Neuronal stem cell (in vitro differentiated cells): ENCODE measurements at regions not wholly inside any gene's neighbourhood (a gene's known extent, or its start where the extent isn't known, plus 50 kb on each side); places are given as distances from the start of the nearest gene placed in this dataset.
"Not testable (repeated sequence)": the region's sequence is repeated elsewhere in the genome, so short reads cannot be mapped to it uniquely, and the experiment has no call there.

Experiments used
- DNase-seq: peaks from one replicate; pipeline ENCODE4 v3.0.0-alpha.2; 2013; ENCODE audit warnings: low spot score
- H2AFZ ChIP-seq: one replicate; pipeline ENCODE4 v1.6.1; 2013; ENCODE audit warnings: mild to moderate bottlenecking, low read length, inconsistent platforms
- H2AK5ac ChIP-seq: 2 replicates; pipeline ENCODE4 v1.6.1; 2013; ENCODE audit warnings: low read depth, mild to moderate bottlenecking, inconsistent platforms, low read length, moderate library complexity, mixed read lengths
- H2BK120ac ChIP-seq: 2 replicates; pipeline ENCODE4 v1.6.1; 2013; ENCODE audit warnings: low read depth, mild to moderate bottlenecking, inconsistent platforms, low read length, moderate library complexity, mixed read lengths
- H2BK12ac ChIP-seq: one replicate; pipeline ENCODE4 v1.6.1; 2013; ENCODE audit warnings: low read length, inconsistent platforms
- H2BK15ac ChIP-seq: 2 replicates; pipeline ENCODE4 v1.6.1; 2013; ENCODE audit warnings: mild to moderate bottlenecking, low read length, inconsistent platforms, mixed read lengths
- H2BK5ac ChIP-seq: one replicate; pipeline ENCODE4 v1.6.1; 2013; ENCODE audit warnings: inconsistent platforms, mild to moderate bottlenecking, low read length, moderate library complexity
- H3K14ac ChIP-seq: one replicate; pipeline ENCODE4 v1.6.1; 2013; ENCODE audit warnings: low read length, inconsistent platforms
- H3K18ac ChIP-seq: 2 replicates; pipeline ENCODE4 v1.6.1; 2013; ENCODE audit warnings: low read length, inconsistent platforms
- H3K23ac ChIP-seq: 2 replicates; pipeline ENCODE4 v1.6.1; 2013; ENCODE audit warnings: low read depth, mild to moderate bottlenecking, mixed read lengths, low read length, inconsistent platforms; ENCODE audit not compliant: poor library complexity
- H3K27ac ChIP-seq: replicated peaks from 3 replicates; pipeline ENCODE4 v1.5.1; 2013; ENCODE audit warnings: low read length, inconsistent platforms
- H3K27me3 ChIP-seq, 3 experiments: 2 replicates each; pipeline ENCODE4 v1.6.1; 2013; ENCODE audit warnings: low read length in 3 of 3, mild to moderate bottlenecking in 2 of 3, inconsistent platforms in 1 of 3, low read depth in 1 of 3, mixed read lengths in 1 of 3, moderate library complexity in 1 of 3; ENCODE audit not compliant: control insufficient read depth in 3 of 3, insufficient read depth in 3 of 3
- H3K36me3 ChIP-seq, 2 donors: replicated peaks in 1 of 2; 2 replicates each; pipeline ENCODE4 v1.6.1; 2013; ENCODE audit warnings: low read length in 2 of 2; ENCODE audit not compliant: control insufficient read depth in 2 of 2, insufficient read depth in 2 of 2
- H3K4ac ChIP-seq: 2 replicates; pipeline ENCODE4 v1.6.1; 2013; ENCODE audit warnings: inconsistent platforms, mild to moderate bottlenecking, low read length, moderate library complexity
- H3K4me1 ChIP-seq, 2 donors: 1 replicate in 1 of 2; 2 replicates in 1 of 2; pipeline ENCODE4 v1.6.1; 2013; ENCODE audit warnings: low read length in 2 of 2, low read depth in 1 of 2; ENCODE audit not compliant: control insufficient read depth in 2 of 2, insufficient read depth in 1 of 2
- H3K4me2 ChIP-seq: one replicate; pipeline ENCODE4 v1.6.1; 2013; ENCODE audit warnings: mild to moderate bottlenecking, low read length, inconsistent platforms; ENCODE audit not compliant: insufficient read depth, poor library complexity, severe bottlenecking
- H3K4me3 ChIP-seq, 2 donors: 2 replicates each; pipeline ENCODE4 v1.5.1; 2013; ENCODE audit warnings: low read length in 2 of 2, mild to moderate bottlenecking in 2 of 2, inconsistent platforms in 1 of 2, moderate library complexity in 1 of 2
- H3K79me1 ChIP-seq: one replicate; pipeline ENCODE4 v1.6.1; 2013; ENCODE audit warnings: low read depth, mild to moderate bottlenecking, inconsistent platforms, low read length, moderate library complexity
- H3K9ac ChIP-seq: one replicate; pipeline ENCODE4 v1.6.1; 2013; ENCODE audit warnings: mild to moderate bottlenecking, low read depth, low read length, inconsistent platforms; ENCODE audit not compliant: poor library complexity
- H3K9me3 ChIP-seq, 2 donors: replicated peaks in 1 of 2; 2 replicates each; pipeline versions ENCODE3 to v1.6.1; 2013; ENCODE audit warnings: low read length in 2 of 2, mild to moderate bottlenecking in 2 of 2, inconsistent platforms in 1 of 2, low read depth in 1 of 2, mixed read lengths in 1 of 2, moderate library complexity in 1 of 2; ENCODE audit not compliant: control insufficient read depth in 2 of 2, insufficient read depth in 1 of 2
- H4K8ac ChIP-seq: one replicate; pipeline ENCODE4 v1.6.1; 2013; ENCODE audit warnings: low read depth, mild to moderate bottlenecking, inconsistent platforms, low read length, moderate library complexity
- H4K91ac ChIP-seq: one replicate; pipeline ENCODE4 v1.6.1; 2013; ENCODE audit warnings: low read length, low read depth, mild to moderate bottlenecking, inconsistent platforms; ENCODE audit not compliant: poor library complexity
- WGBS, 2 donors: extraction: QIAGEN DNeasy Blood & Tissue Kit; methylation state at CpG; one replicate each; pipeline ENCODE4 v1.1.7; 2013; ENCODE audit warnings: missing lambda C conversion rate in 2 of 2, mixed read lengths in 1 of 2; ENCODE audit not compliant: insufficient read length in 2 of 2, insufficient replicate concordance in 1 of 2; ENCODE audit errors: extremely low coverage in 2 of 2; 5-methylcytosine and 5-hydroxymethylcytosine counted together

DNA sequence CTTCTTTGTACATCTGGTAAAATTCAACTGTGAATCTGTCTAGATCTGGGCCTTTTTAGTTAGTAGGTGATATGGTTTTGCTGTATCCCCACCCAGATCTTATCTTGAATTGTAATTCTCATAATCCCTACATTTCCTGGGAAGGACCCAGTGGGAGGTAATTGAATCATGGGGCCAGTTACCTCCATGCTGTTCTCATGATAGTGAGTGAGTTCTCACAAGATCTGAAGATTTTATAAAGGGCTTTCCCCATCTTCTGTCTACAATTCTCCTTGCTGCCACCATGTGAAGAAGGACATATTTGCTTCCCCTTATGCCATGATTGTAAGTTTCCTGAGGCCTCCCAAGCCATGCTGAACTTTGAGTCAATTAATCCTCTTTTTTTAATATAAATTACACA is 410.4 kb upstream of the EPHA7 start:
- not testable (repeated sequence) for H3K23ac ChIP-seq, H2AK5ac ChIP-seq, H2BK15ac ChIP-seq, H3K9ac ChIP-seq, H2BK12ac ChIP-seq, H3K18ac ChIP-seq, H3K27me3 ChIP-seq, H2BK120ac ChIP-seq, H3K79me1 ChIP-seq, H3K9me3 ChIP-seq, H3K4me2 ChIP-seq, DNase-seq, H3K27ac ChIP-seq, H2AFZ ChIP-seq, H4K8ac ChIP-seq, H3K4me3 ChIP-seq, H2BK5ac ChIP-seq, H3K4ac ChIP-seq, H3K4me1 ChIP-seq, H3K14ac ChIP-seq, H4K91ac ChIP-seq, H3K36me3 ChIP-seq

DNA sequence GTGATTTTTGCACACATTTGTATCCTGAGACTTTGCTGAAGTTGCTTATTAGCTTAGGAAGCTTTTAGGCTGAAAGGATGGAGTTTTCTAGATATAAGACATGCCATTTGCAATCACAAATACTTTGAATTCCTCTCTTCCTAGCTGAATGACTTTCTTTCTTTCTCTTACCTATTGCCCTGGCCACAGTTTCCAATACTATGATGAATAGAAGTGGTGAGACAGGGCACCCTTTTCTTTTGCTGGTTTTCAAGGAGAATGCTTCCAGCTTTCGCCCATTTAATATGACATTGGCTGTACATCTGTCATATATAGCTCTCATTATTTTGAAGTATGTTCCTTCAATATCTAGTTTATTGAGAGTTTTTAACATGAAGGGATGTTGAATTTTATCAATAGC is 409.6 kb upstream of the EPHA7 start:
- Histone ChIP-seq H4K8ac (no peak overlapping the region), H3K9me3 (no peaks in the 10 kb centered on the region), H3K27me3 (no peaks in the 10 kb centered on the region), H2BK15ac (no peak overlapping the region), H3K36me3 (no peaks in the 10 kb centered on the region), H3K14ac (no peak overlapping the region), H4K91ac (no peak overlapping the region), H3K18ac (no peak overlapping the region), H2BK12ac (no peak overlapping the region), H3K23ac (no peak overlapping the region), H3K9ac (no peak overlapping the region), H2BK5ac (no peak overlapping the region), H3K27ac (no peak overlapping the region), H2AK5ac (no peak overlapping the region), H3K79me1 (no peaks in the 10 kb centered on the region), H3K4ac (no peak overlapping the region), H3K4me2 (no peak overlapping the region), H3K4me3 (no peak overlapping the region), H3K4me1 (peaks cover 0 to 2% of the 10 kb centered on the region in 2 donors), H2AFZ (no peak overlapping the region), H2BK120ac (no peak overlapping the region)
- WGBS, 2 donors, result no CpG with 5 or more reads among the region's 1 CpG
- DNase-seq, result no peak

DNA sequence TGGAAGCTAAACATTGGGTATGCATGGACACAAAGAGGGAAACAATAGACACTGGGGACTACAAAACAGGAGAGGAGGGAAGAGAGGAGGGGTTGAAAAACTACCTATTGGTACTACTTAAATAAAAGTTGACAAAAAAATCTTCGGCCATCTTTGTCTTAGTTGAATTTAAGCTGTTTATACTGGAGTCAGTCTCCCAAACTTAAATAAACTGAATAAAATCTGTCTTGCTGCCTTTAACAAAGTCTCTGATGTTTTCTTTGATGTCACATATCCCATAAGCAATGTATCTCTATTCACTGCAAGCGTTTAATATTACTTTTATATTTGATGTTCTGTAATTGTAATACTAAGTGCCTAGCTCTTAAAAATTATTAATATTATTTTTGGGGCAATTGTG is 409.2 kb upstream of the EPHA7 start:
- H3K9ac ChIP-seq, result no peak overlapping the region
- DNase-seq, result no peak
- H3K27ac ChIP-seq, result no peak overlapping the region
- H2BK120ac ChIP-seq, result no peak overlapping the region
- H2AK5ac ChIP-seq, result no peak overlapping the region
- no peak overlapping the region for H3K23ac ChIP-seq
- no peak overlapping the region for H2BK15ac ChIP-seq
- no CpG with 5 or more reads among the region's 2 CpGs for WGBS, 2 donors
- H3K4ac ChIP-seq, result no peak overlapping the region
- H3K4me3 ChIP-seq, result no peak overlapping the region
- H3K4me1 ChIP-seq, result peaks cover 0 to 2% of the 10 kb centered on the region in 2 donors
- H3K18ac ChIP-seq, result no peak overlapping the region
- H4K91ac ChIP-seq, result no peak overlapping the region
- no peaks in the 10 kb centered on the region for H3K79me1 ChIP-seq
- H3K4me2 ChIP-seq, result no peak overlapping the region
- H2BK5ac ChIP-seq, result no peak overlapping the region
- no peaks in the 10 kb centered on the region for H3K27me3 ChIP-seq
- no peak overlapping the region for H2BK12ac ChIP-seq
- no peaks in the 10 kb centered on the region for H3K9me3 ChIP-seq
- no peaks in the 10 kb centered on the region for H3K36me3 ChIP-seq
- no peak overlapping the region for H4K8ac ChIP-seq
- no peak overlapping the region for H3K14ac ChIP-seq
- no peak overlapping the region for H2AFZ ChIP-seq

DNA sequence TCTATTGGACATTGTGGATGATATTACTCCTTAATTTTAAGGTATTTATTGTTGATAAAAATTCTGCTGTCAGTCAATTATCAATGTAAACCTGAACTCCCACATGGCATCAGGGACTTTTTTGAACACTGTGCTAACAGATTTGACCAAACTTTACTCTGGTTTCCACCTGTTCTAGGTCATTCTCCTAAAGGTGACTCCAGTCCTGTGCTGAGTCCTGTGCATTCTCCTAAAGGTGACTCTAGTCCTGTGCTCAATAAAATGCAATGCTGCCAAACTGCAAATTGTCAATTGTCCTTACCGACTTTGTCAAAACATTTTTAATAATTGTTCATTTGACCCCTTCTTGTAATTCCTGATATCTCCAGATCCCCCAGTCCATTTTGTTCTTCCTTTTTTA is 408.4 kb upstream of the EPHA7 start:
- H3K4me2 ChIP-seq, result no peak overlapping the region

More for the DNA sequence above, 408.4 kb upstream of the EPHA7 start:
- no peak overlapping the region for H3K9ac ChIP-seq
- H2AK5ac ChIP-seq, result no peak overlapping the region
- H3K27ac ChIP-seq, result no peak overlapping the region
- no peaks in the 10 kb centered on the region for H3K9me3 ChIP-seq
- no peaks in the 10 kb centered on the region for H3K79me1 ChIP-seq
- no peaks in the 10 kb centered on the region for H3K36me3 ChIP-seq
- H2BK120ac ChIP-seq, result no peak overlapping the region
- no peak overlapping the region for H2BK12ac ChIP-seq
- no peak overlapping the region for H4K91ac ChIP-seq
- no peak overlapping the region for H2AFZ ChIP-seq
- no peak overlapping the region for H3K4ac ChIP-seq
- H3K4me3 ChIP-seq, result no peak overlapping the region
- no CpG with 5 or more reads among the region's 1 CpG for WGBS, 2 donors
- no peak overlapping the region for H2BK5ac ChIP-seq
- no peak overlapping the region for H2BK15ac ChIP-seq
- H3K23ac ChIP-seq, result no peak overlapping the region
- H3K14ac ChIP-seq, result no peak overlapping the region
- peaks cover 0 to 2% of the 10 kb centered on the region in 2 donors for H3K4me1 ChIP-seq
- H4K8ac ChIP-seq, result no peak overlapping the region
- H3K18ac ChIP-seq, result no peak overlapping the region
- no peaks in the 10 kb centered on the region for H3K27me3 ChIP-seq
- DNase-seq, result no peak
